ENCODE measurements at regions not wholly inside any gene's neighbourhood (a gene's known extent, or its start where the extent isn't known, plus 50 kb on each side); places are given as distances from the start of the nearest gene placed in this dataset.
"Not testable (repeated sequence)": the region's sequence is repeated elsewhere in the genome, so short reads cannot be mapped to it uniquely, and the experiment has no call there.

- no peak for DNase-seq (ENCODE audit: low read depth)
Measured at GRCh38 chr10:64745565-64745964, 1224.4 kb downstream of the REEP3 start.

GRCh38 chr10:64750672-64751071 is 1229.5 kb downstream of the REEP3 start:
- no peak for DNase-seq (ENCODE audit: low read depth)

- DNase-seq (ENCODE audit: low read depth): no peak
Measured at GRCh38 chr10:64753516-64753915, 1232.3 kb downstream of the REEP3 start.

GRCh38 chr10:64760371-64760770 is 1239.2 kb downstream of the REEP3 start:
- DNase-seq (ENCODE audit: low read depth): no peak

GRCh38 chr10:64762861-64763260 is 1241.7 kb downstream of the REEP3 start:
- DNase-seq (ENCODE audit: low read depth): no peak

- DNase-seq (ENCODE audit: low read depth): no peak
Measured at GRCh38 chr10:64765498-64765897, 1244.3 kb downstream of the REEP3 start.

GRCh38 chr10:64771253-64772050 is 1250.3 kb downstream of the REEP3 start:
- DNase-seq (ENCODE audit: low read depth): no peak

- no peak for DNase-seq (ENCODE audit: low read depth)
Measured at GRCh38 chr10:64773357-64773756, 1252.2 kb downstream of the REEP3 start.

GRCh38 chr10:64784451-64784850 is 1263.2 kb downstream of the REEP3 start:
- DNase-seq (ENCODE audit: low read depth): not testable (repeated sequence)

- DNase-seq (ENCODE audit: low read depth): no peak
Measured at GRCh38 chr10:64785816-64786215, 1264.6 kb downstream of the REEP3 start.

- DNase-seq (ENCODE audit: low read depth): no peak
Measured at GRCh38 chr10:64786989-64787388, 1265.8 kb downstream of the REEP3 start.

- DNase-seq (ENCODE audit: low read depth): no peak
Measured at GRCh38 chr10:64795847-64796246, 1274.6 kb downstream of the REEP3 start.

- no peak for DNase-seq (ENCODE audit: low read depth)
Measured at GRCh38 chr10:64798297-64798696, 1277.1 kb downstream of the REEP3 start.

- DNase-seq (ENCODE audit: low read depth): not testable (repeated sequence)
Measured at GRCh38 chr10:64808233-64808632, 1287.0 kb downstream of the REEP3 start.

GRCh38 chr10:64810046-64810445 is 1288.8 kb downstream of the REEP3 start:
- not testable (repeated sequence) for DNase-seq (ENCODE audit: low read depth)

- DNase-seq (ENCODE audit: low read depth): no peak
Measured at GRCh38 chr10:64813391-64813790, 1292.2 kb downstream of the REEP3 start.

GRCh38 chr10:64814201-64814600 is 1293.0 kb downstream of the REEP3 start:
- DNase-seq (ENCODE audit: low read depth): no peak

GRCh38 chr10:64829888-64830412 is 1308.7 kb downstream of the REEP3 start:
- DNase-seq (ENCODE audit: low read depth): no peak

GRCh38 chr10:64830869-64831268 is 1309.7 kb downstream of the REEP3 start:
- no peak for DNase-seq (ENCODE audit: low read depth)

GRCh38 chr10:64840341-64840740 is 1319.1 kb downstream of the REEP3 start:
- DNase-seq (ENCODE audit: low read depth): no peak

GRCh38 chr10:64846700-64847099 is 1325.5 kb downstream of the REEP3 start:
- peak; percentile 10 for DNase-seq (ENCODE audit: low read depth)

- DNase-seq (ENCODE audit: low read depth): no peak
Measured at GRCh38 chr10:64855941-64856340, 1334.7 kb downstream of the REEP3 start.

GRCh38 chr10:64859911-64860310 is 1338.7 kb downstream of the REEP3 start:
- no peak for DNase-seq (ENCODE audit: low read depth)

- DNase-seq (ENCODE audit: low read depth): no peak
Measured at GRCh38 chr10:64863836-64864235, 1342.6 kb downstream of the REEP3 start.

Measured in fibroblast of the conjunctiva (primary cell).